ENCODE measurements at regions not wholly inside any gene's neighbourhood (a gene's known extent, or its start where the extent isn't known, plus 50 kb on each side); places are given as distances from the start of the nearest gene placed in this dataset.

DNA sequence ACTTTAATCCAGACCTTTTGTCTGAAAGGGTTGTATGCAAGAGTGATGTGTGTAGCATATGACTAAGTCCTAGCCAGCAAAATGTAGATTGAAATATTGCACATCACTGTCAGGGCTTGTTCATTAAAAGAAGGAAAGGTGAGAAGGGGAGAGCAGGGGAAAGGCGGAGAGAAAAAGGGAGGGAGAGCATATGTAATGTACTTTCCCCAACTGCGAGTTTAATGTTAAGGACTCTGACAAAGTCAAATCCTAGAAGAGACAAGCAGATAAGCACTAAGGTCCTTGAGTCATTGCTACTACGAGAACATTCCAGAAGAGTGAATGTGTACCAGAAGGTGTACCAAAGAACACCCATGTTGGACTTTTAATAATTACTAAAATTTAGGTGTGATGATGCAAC lies 1336.7 kb downstream of the NSUN3 start:
- no peak for DNase-seq
- no peaks in the 10 kb centered on the region for H3K9me3 ChIP-seq (replicated peaks)
- H3K27ac ChIP-seq (replicated peaks) = no peak overlapping the region
- TF ChIP-seq, protein P1, sequence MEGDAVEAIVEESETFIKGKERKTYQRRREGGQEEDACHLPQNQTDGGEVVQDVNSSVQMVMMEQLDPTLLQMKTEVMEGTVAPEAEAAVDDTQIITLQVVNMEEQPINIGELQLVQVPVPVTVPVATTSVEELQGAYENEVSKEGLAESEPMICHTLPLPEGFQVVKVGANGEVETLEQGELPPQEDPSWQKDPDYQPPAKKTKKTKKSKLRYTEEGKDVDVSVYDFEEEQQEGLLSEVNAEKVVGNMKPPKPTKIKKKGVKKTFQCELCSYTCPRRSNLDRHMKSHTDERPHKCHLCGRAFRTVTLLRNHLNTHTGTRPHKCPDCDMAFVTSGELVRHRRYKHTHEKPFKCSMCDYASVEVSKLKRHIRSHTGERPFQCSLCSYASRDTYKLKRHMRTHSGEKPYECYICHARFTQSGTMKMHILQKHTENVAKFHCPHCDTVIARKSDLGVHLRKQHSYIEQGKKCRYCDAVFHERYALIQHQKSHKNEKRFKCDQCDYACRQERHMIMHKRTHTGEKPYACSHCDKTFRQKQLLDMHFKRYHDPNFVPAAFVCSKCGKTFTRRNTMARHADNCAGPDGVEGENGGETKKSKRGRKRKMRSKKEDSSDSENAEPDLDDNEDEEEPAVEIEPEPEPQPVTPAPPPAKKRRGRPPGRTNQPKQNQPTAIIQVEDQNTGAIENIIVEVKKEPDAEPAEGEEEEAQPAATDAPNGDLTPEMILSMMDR (IDR thresholded peaks at IDR 0.05; ENCODE audit: borderline replicate concordance) = no peak
- H3K27me3 ChIP-seq (ENCODE audit: low read depth) = no peaks in the 10 kb centered on the region
- no peaks in the 10 kb centered on the region for H3K36me3 ChIP-seq
- no peaks in the 10 kb centered on the region for H3K4me1 ChIP-seq
- intact Hi-C loops (cut with micrococcal nuclease) = no loop called here
- H3K4me3 ChIP-seq = no peak overlapping the region

DNA sequence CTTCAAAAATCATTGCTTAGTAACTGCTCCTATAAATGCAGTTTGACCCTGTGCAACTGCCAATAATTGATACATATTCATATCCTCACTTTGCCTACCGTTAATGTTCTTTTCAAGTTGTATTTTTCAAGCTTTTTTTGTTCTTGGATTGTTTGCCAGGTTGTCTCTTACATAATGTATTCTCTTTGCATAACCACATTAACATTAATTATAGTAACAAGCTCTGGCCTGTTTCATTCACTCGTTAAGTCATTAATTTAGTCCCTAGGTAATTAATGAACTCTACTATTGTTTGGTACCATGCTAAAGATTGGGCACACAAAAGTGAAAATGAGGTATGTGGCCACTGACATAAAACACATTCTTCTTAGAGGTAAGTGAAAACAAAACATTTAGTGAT lies 1338.8 kb downstream of the NSUN3 start:
- TF ChIP-seq, protein P1 (IDR thresholded peaks at IDR 0.05; ENCODE audit: borderline replicate concordance) = no peak
- Histone ChIP-seq H3K36me3 (no peaks in the 10 kb centered on the region), H3K9me3 (replicated peaks) (no peaks in the 10 kb centered on the region), H3K27me3 (ENCODE audit: low read depth) (no peaks in the 10 kb centered on the region), H3K27ac (replicated peaks) (no peak overlapping the region), H3K4me1 (no peaks in the 10 kb centered on the region), H3K4me3 (no peak overlapping the region)
- no peak for DNase-seq
- intact Hi-C loops (cut with micrococcal nuclease) = no loop called here

DNA sequence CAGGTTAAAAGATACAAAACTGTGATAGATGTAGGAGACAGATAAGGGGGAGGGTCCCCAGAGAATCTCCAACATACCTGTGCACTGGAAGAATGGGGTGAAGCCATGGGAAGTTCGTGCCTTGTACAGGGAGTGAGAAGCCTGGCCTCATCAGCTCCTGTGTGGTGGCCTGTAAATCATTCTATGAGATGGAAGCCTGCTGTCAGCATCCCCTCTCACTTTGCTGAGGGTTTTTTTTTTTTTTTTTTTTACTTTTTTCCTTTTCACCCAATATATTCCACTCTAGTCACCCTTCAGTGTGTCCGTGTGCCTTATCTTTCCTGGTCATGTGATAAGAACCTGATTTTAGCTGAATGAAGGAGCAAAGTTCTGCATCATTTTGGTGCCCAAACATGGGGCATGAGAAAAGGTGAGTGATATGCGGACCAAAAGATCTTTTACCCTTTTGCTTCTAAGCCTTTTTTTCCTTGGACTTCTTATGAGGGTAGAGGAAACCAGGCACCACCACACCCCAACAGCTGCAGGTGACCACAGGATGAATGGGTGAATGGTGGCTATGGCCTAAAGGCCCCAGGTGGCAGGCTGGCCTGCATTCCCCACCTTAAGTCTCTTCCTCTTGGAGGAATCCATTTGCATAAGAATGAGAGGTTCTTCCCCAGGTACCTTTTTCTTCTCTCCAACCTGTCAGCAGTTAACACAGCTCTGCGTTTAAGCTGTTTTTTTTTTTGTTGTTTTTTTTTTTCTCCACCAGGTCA lies 1345.0 kb downstream of the NSUN3 start:
- Histone ChIP-seq H3K4me3 (no peak overlapping the region), H3K4me1 (no peaks in the 10 kb centered on the region), H3K36me3 (no peaks in the 10 kb centered on the region), H3K27me3 (ENCODE audit: low read depth) (no peaks in the 10 kb centered on the region), H3K9me3 (replicated peaks) (no peaks in the 10 kb centered on the region), H3K27ac (replicated peaks) (no peak overlapping the region)
- intact Hi-C loops (cut with micrococcal nuclease) = no loop called here
- TF ChIP-seq, protein P1 (IDR thresholded peaks at IDR 0.05; ENCODE audit: borderline replicate concordance) = no peak
- DNase-seq = no peak

DNA sequence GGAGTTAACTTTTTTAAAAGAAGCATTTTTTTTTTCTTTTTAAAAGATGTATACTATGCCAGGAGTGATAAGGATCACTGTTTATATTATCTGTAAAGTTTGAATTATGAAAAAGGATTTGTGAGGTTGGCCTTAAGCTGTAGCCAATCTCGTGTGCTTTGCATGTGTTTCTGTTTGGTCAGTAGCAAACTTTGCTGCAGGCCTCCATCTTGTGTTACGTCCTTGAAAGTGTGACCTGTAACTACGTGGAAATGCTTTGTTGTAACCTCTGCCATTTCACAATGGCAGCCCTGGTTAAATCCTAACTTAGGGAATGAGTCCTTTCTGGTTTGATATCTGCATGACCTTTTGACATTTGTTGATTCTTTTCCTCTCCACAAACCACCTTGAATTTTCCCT lies 1345.6 kb downstream of the NSUN3 start:
- intact Hi-C loops (cut with micrococcal nuclease) = no loop called here
- no peaks in the 10 kb centered on the region for H3K36me3 ChIP-seq

DNA sequence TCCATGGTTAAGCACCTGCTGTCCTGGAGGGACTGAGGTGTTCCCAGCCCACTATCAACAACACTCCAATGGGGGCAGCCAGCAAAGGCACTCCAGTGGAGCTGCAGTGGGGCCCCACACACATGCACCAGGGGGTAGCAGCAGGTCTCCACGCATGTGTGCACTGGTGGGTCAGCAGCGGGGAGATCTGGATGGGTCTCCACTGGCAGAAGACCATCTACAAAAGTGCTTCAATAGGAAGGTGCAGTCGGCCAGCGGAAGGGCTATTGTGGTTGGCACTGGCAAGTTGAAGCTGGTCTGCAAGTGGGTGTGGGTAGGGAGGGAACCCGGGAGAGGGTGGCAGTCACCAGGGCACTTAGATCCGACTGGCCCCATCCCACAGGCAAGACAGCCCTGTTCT lies 1355.4 kb downstream of the NSUN3 start:
- H3K4me1 ChIP-seq = no peaks in the 10 kb centered on the region
- no peaks in the 10 kb centered on the region for H3K27me3 ChIP-seq (ENCODE audit: low read depth)
- no peak overlapping the region for H3K27ac ChIP-seq (replicated peaks)
- no peaks in the 10 kb centered on the region for H3K36me3 ChIP-seq
- TF ChIP-seq, protein P1 (IDR thresholded peaks at IDR 0.05; ENCODE audit: borderline replicate concordance) = no peak
- intact Hi-C loops (cut with micrococcal nuclease) = no loop called here
- peaks cover 36% of the 10 kb centered on the region for H3K9me3 ChIP-seq (replicated peaks)
- no peak for DNase-seq
- H3K4me3 ChIP-seq = no peak overlapping the region

More for the DNA sequence above, 1345.6 kb downstream of the NSUN3 start:
- TF ChIP-seq, protein P1 (IDR thresholded peaks at IDR 0.05; ENCODE audit: borderline replicate concordance) = no peak
- Histone ChIP-seq H3K4me1 (no peaks in the 10 kb centered on the region), H3K9me3 (replicated peaks) (no peaks in the 10 kb centered on the region), H3K27ac (replicated peaks) (no peak overlapping the region), H3K4me3 (no peak overlapping the region), H3K27me3 (ENCODE audit: low read depth) (no peaks in the 10 kb centered on the region)
- DNase-seq = no peak

Data from left ventricle myocardium inferior (tissue), 1 donor.